Tongue (tissue), 1 donor: ENCODE measurements at regions not wholly inside any gene's neighbourhood (a gene's known extent, or its start where the extent isn't known, plus 50 kb on each side); places are given as distances from the start of the nearest gene placed in this dataset.
"Not testable (repeated sequence)": the region's sequence is repeated elsewhere in the genome, so short reads cannot be mapped to it uniquely, and the experiment has no call there.

Source experiments
- DNase-seq: peaks from one replicate; pipeline ENCODE4 v3.0.0-alpha.2; 2015

- DNase-seq: no peak
Observed at GRCh38 chr18:71047882-71048281, 759.0 kb downstream of the SOCS6 start.

- no peak for DNase-seq
Observed at GRCh38 chr18:71045331-71046065, 756.7 kb downstream of the SOCS6 start.

- no peak for DNase-seq
Observed at GRCh38 chr18:71040161-71040560, 751.3 kb downstream of the SOCS6 start.

- DNase-seq: no peak
Observed at GRCh38 chr18:71038196-71038595, 749.4 kb downstream of the SOCS6 start.

GRCh38 chr18:71036783-71037182 is 747.9 kb downstream of the SOCS6 start:
- no peak for DNase-seq

- DNase-seq: not testable (repeated sequence)
Observed at GRCh38 chr18:71031296-71032191, 742.7 kb downstream of the SOCS6 start.

GRCh38 chr18:71030085-71030484 is 741.2 kb downstream of the SOCS6 start:
- not testable (repeated sequence) for DNase-seq

- no peak for DNase-seq
Observed at GRCh38 chr18:71028285-71028762, 739.5 kb downstream of the SOCS6 start.

GRCh38 chr18:71027531-71027930 is 738.7 kb downstream of the SOCS6 start:
- no peak for DNase-seq

- no peak for DNase-seq
Observed at GRCh38 chr18:71025505-71026225, 736.8 kb downstream of the SOCS6 start.

- DNase-seq: no peak
Observed at GRCh38 chr18:71022389-71022788, 733.5 kb downstream of the SOCS6 start.

- no peak for DNase-seq
Observed at GRCh38 chr18:71021030-71021362, 732.2 kb downstream of the SOCS6 start.

- no peak for DNase-seq
Observed at GRCh38 chr18:71020342-71021029, 731.6 kb downstream of the SOCS6 start.

GRCh38 chr18:71018816-71019215 is 730.0 kb downstream of the SOCS6 start:
- DNase-seq: no peak

- DNase-seq: no peak
Observed at GRCh38 chr18:71012789-71013188, 723.9 kb downstream of the SOCS6 start.

GRCh38 chr18:71011389-71011788 is 722.5 kb downstream of the SOCS6 start:
- DNase-seq: no peak

- DNase-seq: no peak
Observed at GRCh38 chr18:71008257-71008656, 719.4 kb downstream of the SOCS6 start.

GRCh38 chr18:71001597-71001996 is 712.8 kb downstream of the SOCS6 start:
- DNase-seq: no peak

- DNase-seq: no peak
Observed at GRCh38 chr18:70998490-70998889, 709.6 kb downstream of the SOCS6 start.

- DNase-seq: no peak
Observed at GRCh38 chr18:70994116-70994515, 705.3 kb downstream of the SOCS6 start.

GRCh38 chr18:70991577-70991976 is 702.7 kb downstream of the SOCS6 start:
- no peak for DNase-seq

GRCh38 chr18:70985948-70986347 is 697.1 kb downstream of the SOCS6 start:
- DNase-seq: no peak
